ENCODE measurements at regions not wholly inside any gene's neighbourhood (a gene's known extent, or its start where the extent isn't known, plus 50 kb on each side); places are given as distances from the start of the nearest gene placed in this dataset.

- TF ChIP-seq CTCF (IDR thresholded peaks at IDR 0.05) = no peak
- TF ChIP-seq POLR2A (IDR thresholded peaks at IDR 0.05) = no peak
Observed at GRCh38 chr2:17242813-17243485, 275.3 kb downstream of the RAD51AP2 start.
